Right lobe of liver (tissue), 6 donors: ENCODE measurements at regions not wholly inside any gene's neighbourhood (a gene's known extent, or its start where the extent isn't known, plus 50 kb on each side); places are given as distances from the start of the nearest gene placed in this dataset.

Source experiments
- ATAC-seq, 4 donors: fragments of 200-7000 bp; cut with Tn5 transposase; one replicate each; pipeline ENCODE4 v1.9.1; 2020; ENCODE audit warnings: mild to moderate bottlenecking in 4 of 4, moderate library complexity in 4 of 4
- DNase-seq, 3 donors: peaks; one replicate each; pipeline ENCODE4 v3.0.0-alpha.2; 2020
- H3K27ac ChIP-seq, 3 donors: fragments of 200-600 bp; one replicate each; pipeline ENCODE4 v1.8.0; 2022
- H3K27me3 ChIP-seq, 2 donors: fragments of 200-600 bp; one replicate each; pipeline ENCODE4 v1.8.0; 2022
- H3K36me3 ChIP-seq, 4 donors: fragments of 200-600 bp; sonication (generic) in 1 of 4; one replicate each; pipeline versions ENCODE4 v1.5.1 to v1.8.0; 2017 to 2022; ENCODE audit warnings: control low read depth in 1 of 4
- H3K4me1 ChIP-seq, 4 donors: fragments of 200-600 bp; sonication (generic) in 1 of 4; one replicate each; pipeline versions ENCODE4 v1.5.1 to v1.8.0; 2017 to 2022; ENCODE audit warnings: control low read depth in 1 of 4
- H3K4me3 ChIP-seq, 3 donors: fragments of 200-600 bp; one replicate each; pipeline ENCODE4 v1.8.0; 2022
- H3K9me3 ChIP-seq, 4 donors: fragments of 200-600 bp; sonication (generic) in 1 of 4; one replicate each; pipeline versions ENCODE4 v1.5.1 to v1.8.0; 2017 to 2022; ENCODE audit warnings: control low read depth in 1 of 4
- POLR2A ChIP-seq: fragments of 450-650 bp; IDR thresholded peaks from one replicate; pipeline ENCODE4 v1.6.1; 2017; ENCODE audit warnings: antibody characterized with exemption, mild to moderate bottlenecking
- WGBS: methylation state at CpG from one replicate; pipeline ENCODE4 v1.1.6; 2018; ENCODE audit warnings: low coverage, low lambda C conversion rate; ENCODE audit not compliant: insufficient coverage; ENCODE audit errors: missing lambda C conversion rate; 5-methylcytosine and 5-hydroxymethylcytosine counted together
- intact Hi-C, 2 donors: fragments of 100-400 bp; cut with DNase I; formaldehyde crosslinking; loops; one replicate each; pipeline versions ENCODE4 v1.11.2 to v1.14.1; 2022
- TF ChIP-seq, protein P1 (sequence below), 4 donors: fragments of 200-600 bp in 3 of 4; fragments of 450-650 bp in 1 of 4; IDR thresholded peaks; one replicate each; pipeline versions ENCODE4 v1.5.1 to v1.8.0; 2016 to 2022; ENCODE audit warnings: antibody characterized with exemption in 4 of 4, mild to moderate bottlenecking in 2 of 4
- donor health status: DM: no; HTN: yes; CAD: no.
- donor health status: DM: no; HTN: no; CAD: no.
- donor health status: DM: no; HTN: no; CAD: no.
- donor health status: DM: no; HTN: yes; CAD: no.
- donor health status: DM: no; HTN: yes; CAD: no.

DNA sequence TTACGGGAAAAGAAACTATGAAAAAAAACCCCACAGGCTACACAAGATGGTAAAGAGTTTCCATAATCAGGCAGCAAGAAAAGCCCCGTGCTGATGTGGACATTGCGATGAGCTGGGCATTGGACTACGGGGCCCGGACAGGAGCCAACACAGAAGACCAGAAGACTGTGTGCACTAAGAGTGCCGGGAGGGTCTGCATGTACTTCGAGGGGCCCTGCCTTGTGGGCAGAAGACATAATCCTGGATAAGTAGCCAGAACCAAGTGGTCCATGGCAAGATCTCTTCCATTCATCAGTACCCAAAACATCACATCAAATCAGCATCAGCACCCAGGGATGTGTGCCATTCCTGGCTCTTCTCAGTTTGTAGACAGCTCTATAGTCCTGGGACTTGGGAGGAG, 317.8 kb downstream of the FGF9 start:
- Histone ChIP-seq H3K27ac (no peak overlapping the region), H3K27me3 (no peaks in the 10 kb centered on the region), H3K4me1 (no peaks in the 10 kb centered on the region), H3K9me3 (no peaks in the 10 kb centered on the region), H3K36me3 (no peaks in the 10 kb centered on the region), H3K4me3 (no peak overlapping the region)
- ATAC-seq, result no peak
- 82% methylated on average over 3 of the region's 7 CpGs for WGBS
- intact Hi-C loops, result no loop called here
- TF ChIP-seq, protein P1, sequence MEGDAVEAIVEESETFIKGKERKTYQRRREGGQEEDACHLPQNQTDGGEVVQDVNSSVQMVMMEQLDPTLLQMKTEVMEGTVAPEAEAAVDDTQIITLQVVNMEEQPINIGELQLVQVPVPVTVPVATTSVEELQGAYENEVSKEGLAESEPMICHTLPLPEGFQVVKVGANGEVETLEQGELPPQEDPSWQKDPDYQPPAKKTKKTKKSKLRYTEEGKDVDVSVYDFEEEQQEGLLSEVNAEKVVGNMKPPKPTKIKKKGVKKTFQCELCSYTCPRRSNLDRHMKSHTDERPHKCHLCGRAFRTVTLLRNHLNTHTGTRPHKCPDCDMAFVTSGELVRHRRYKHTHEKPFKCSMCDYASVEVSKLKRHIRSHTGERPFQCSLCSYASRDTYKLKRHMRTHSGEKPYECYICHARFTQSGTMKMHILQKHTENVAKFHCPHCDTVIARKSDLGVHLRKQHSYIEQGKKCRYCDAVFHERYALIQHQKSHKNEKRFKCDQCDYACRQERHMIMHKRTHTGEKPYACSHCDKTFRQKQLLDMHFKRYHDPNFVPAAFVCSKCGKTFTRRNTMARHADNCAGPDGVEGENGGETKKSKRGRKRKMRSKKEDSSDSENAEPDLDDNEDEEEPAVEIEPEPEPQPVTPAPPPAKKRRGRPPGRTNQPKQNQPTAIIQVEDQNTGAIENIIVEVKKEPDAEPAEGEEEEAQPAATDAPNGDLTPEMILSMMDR (IDR thresholded peaks at IDR 0.05), result no peak
- no peak for TF ChIP-seq POLR2A
- DNase-seq, result no peak

DNA sequence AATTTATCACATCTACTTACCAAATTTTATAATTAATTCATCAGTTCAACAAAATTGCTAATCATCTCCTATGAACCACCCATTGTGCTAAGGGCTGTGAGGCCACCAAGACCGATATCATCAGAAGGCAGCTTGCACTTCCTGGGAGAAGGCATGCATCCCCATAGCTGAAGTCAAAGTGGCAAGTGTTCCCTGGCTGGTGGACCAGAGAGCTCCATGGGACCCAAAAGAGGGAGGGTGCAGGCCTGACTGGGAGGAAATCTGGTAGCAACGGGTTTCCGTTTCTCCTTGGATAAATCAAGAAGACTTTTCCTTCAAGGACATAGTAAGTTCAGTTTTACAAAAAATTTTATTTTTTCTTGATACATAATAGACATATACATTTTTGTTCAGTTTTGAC, 325.2 kb downstream of the FGF9 start:
- Histone ChIP-seq H3K27ac (no peak overlapping the region), H3K9me3 (no peaks in the 10 kb centered on the region), H3K4me3 (no peak overlapping the region), H3K36me3 (no peaks in the 10 kb centered on the region), H3K27me3 (no peaks in the 10 kb centered on the region), H3K4me1 (no peaks in the 10 kb centered on the region)
- intact Hi-C loops, result no loop called here
- TF ChIP-seq, protein P1 (IDR thresholded peaks at IDR 0.05), result no peak
- TF ChIP-seq POLR2A, result no peak
- DNase-seq (no peak), ATAC-seq (no peak)
- 57% methylated on average over 3 of the region's 3 CpGs for WGBS

DNA sequence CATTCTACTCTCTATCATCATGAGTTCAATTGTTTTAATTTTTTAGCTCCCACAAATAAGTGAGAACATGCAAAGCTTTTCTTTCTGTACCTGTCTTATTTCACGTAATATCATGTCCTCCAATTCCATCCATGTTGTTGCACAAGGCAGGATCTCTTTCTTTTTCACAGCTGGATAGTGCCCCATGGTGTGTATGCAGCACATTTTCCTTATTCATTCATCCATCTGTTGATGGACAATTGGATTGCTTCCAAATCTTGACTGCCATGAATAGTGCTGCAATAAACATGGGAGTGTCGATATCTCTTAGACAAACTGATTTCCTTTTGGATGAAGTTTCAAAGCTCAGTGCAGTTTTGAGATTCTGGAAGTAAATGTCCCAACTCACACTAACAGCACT, 326.9 kb downstream of the FGF9 start:
- 70% methylated on average over 2 of the region's 2 CpGs for WGBS
- TF ChIP-seq, protein P1 (IDR thresholded peaks at IDR 0.05), result no peak
- TF ChIP-seq POLR2A, result no peak
- Histone ChIP-seq H3K4me3 (no peak overlapping the region), H3K36me3 (no peaks in the 10 kb centered on the region), H3K9me3 (no peaks in the 10 kb centered on the region), H3K27me3 (no peaks in the 10 kb centered on the region), H3K4me1 (no peaks in the 10 kb centered on the region), H3K27ac (no peak overlapping the region)
- no peak for DNase-seq
- intact Hi-C loops, result no loop called here
- no peak for ATAC-seq

DNA sequence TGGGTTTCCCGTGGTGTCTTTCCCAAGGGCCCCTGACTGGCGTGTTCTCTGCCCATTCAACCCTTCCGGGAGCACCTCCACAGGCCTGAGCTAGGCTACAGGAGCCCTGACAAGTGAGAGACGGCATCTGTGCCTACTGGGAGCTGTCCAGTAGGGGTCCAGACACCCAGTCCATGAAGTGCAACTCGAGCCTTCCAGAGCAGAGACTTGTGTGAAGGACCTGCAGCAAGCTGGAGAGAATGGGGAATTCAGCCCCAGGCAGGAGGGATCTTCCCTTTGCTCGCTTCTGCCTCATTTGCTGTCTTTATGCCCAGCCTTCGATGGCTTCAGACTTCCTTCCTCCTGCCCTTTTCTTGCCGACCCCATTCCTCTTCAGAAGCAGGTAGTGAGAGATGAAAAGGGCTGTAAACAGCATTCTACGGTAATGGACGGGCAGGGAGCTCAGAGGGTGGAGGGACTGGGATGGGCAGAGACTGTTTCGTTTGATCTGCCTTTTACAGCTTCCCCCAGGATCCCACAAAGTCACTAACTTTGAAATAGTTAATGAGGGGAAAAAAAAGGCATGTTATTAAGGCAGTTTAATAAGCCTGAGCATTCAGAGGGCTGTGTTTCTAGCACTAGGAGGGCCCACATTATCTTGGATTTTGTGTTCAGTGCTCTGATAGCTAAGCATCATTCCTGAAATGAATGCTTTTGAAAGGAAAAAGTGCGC, 327.6 kb downstream of the FGF9 start:
- H3K4me1 ChIP-seq, result no peaks in the 10 kb centered on the region
- no peaks in the 10 kb centered on the region for H3K36me3 ChIP-seq
- no peaks in the 10 kb centered on the region for H3K9me3 ChIP-seq
- intact Hi-C loops, result no loop called here
- DNase-seq (no peak), ATAC-seq (no peak)
- no peak for TF ChIP-seq POLR2A
- TF ChIP-seq, protein P1 (IDR thresholded peaks at IDR 0.05), result no peak
- no peaks in the 10 kb centered on the region for H3K27me3 ChIP-seq
- no peak overlapping the region for H3K27ac ChIP-seq
- H3K4me3 ChIP-seq, result no peak overlapping the region
- WGBS, result 43% methylated on average over 12 of the region's 12 CpGs
